SK-N-SH treated with all-trans-retinoic acid at 6 μM for 48 hours (cell line): ENCODE measurements at regions not wholly inside any gene's neighbourhood (a gene's known extent, or its start where the extent isn't known, plus 50 kb on each side); places are given as distances from the start of the nearest gene placed in this dataset.

ENCODE experiments used
- ATAC-seq: fragments of 200-7000 bp; cut with Tn5 transposase; 3 replicates; pipeline ENCODE4 v1.9.1; 2020; ENCODE audit warnings: mild to moderate bottlenecking, moderate library complexity
- BACH2 ChIP-seq: fragments of 250-450 bp; sonication (Bioruptor Pico); IDR thresholded peaks from 2 replicates; pipeline ENCODE4 v1.9.0; 2021; ENCODE audit warnings: mild to moderate bottlenecking, borderline replicate concordance
- CSDC2 ChIP-seq: fragments of 250-450 bp; sonication (Bioruptor Pico); IDR thresholded peaks from 2 replicates; pipeline ENCODE4 v1.5.0; 2020; ENCODE audit warnings: mild to moderate bottlenecking, moderate library complexity
- CSRNP3 ChIP-seq: fragments of 250-450 bp; sonication (Bioruptor Pico); IDR thresholded peaks from 2 replicates; pipeline ENCODE4 v1.5.1; 2021; ENCODE audit warnings: mild to moderate bottlenecking, moderate library complexity
- ESRRG ChIP-seq: fragments of 250-450 bp; sonication (Bioruptor Pico); IDR thresholded peaks from 2 replicates; pipeline ENCODE4 v1.6.1; 2021; ENCODE audit warnings: mild to moderate bottlenecking
- GLIS3 ChIP-seq: fragments of 250-450 bp; sonication (Bioruptor Pico); IDR thresholded peaks from 2 replicates; pipeline ENCODE4 v1.5.0; 2020; ENCODE audit warnings: mild to moderate bottlenecking, moderate library complexity
- ISL1 ChIP-seq: fragments of 250-450 bp; sonication (Bioruptor Pico); IDR thresholded peaks from 2 replicates; pipeline ENCODE4 v2.1.2; 2022; ENCODE audit warnings: mild to moderate bottlenecking, moderate library complexity
- OSR1 ChIP-seq: fragments of 250-450 bp; sonication (Bioruptor Pico); IDR thresholded peaks from 2 replicates; pipeline ENCODE4 v1.8.0; 2022; ENCODE audit warnings: moderate library complexity, mild to moderate bottlenecking, inconsistent platforms
- RARB ChIP-seq: fragments of 250-450 bp; sonication (Bioruptor Pico); IDR thresholded peaks from 2 replicates; pipeline ENCODE4 v1.8.0; 2021; ENCODE audit warnings: mild to moderate bottlenecking, moderate library complexity
- TCF4 ChIP-seq: fragments of 250-450 bp; sonication (Bioruptor Pico); IDR thresholded peaks from 2 replicates; pipeline ENCODE4 v1.8.0; 2021; ENCODE audit warnings: mild to moderate bottlenecking, moderate library complexity, borderline replicate concordance
- TOX ChIP-seq: fragments of 250-450 bp; sonication (Bioruptor Pico); IDR thresholded peaks from 2 replicates; pipeline ENCODE4 v1.8.0; 2021; ENCODE audit warnings: mild to moderate bottlenecking, moderate library complexity, borderline replicate concordance
- ZC3H10 ChIP-seq: fragments of 250-450 bp; sonication (Bioruptor Pico); IDR thresholded peaks from 2 replicates; pipeline ENCODE4 v1.5.1; 2021; ENCODE audit warnings: mild to moderate bottlenecking, moderate library complexity
- ZFP30 ChIP-seq: fragments of 450-650 bp; formaldehyde crosslinking; IDR thresholded peaks from 2 replicates; pipeline ENCODE4 v1.5.0; 2022; ENCODE audit warnings: mild to moderate bottlenecking, moderate library complexity
- ZNF565 ChIP-seq: fragments of 450-650 bp; formaldehyde crosslinking; conservative IDR thresholded peaks from 2 replicates; pipeline ENCODE4 v1.5.0; 2020; ENCODE audit warnings: low read depth, mild to moderate bottlenecking, moderate library complexity
- ZNF70 ChIP-seq: fragments of 450-650 bp; formaldehyde crosslinking; IDR thresholded peaks from 2 replicates; pipeline ENCODE4 v1.5.0; 2020; ENCODE audit warnings: mild to moderate bottlenecking, moderate library complexity
- ZNF8 ChIP-seq: fragments of 450-650 bp; formaldehyde crosslinking; IDR thresholded peaks from 2 replicates; pipeline ENCODE4 v1.5.0; 2020; ENCODE audit warnings: mild to moderate bottlenecking, moderate library complexity
- TF ChIP-seq, protein P1 (sequence below): fragments of 250-450 bp; sonication (Bioruptor Pico); IDR thresholded peaks from 2 replicates; pipeline ENCODE4 v1.5.1; 2020; ENCODE audit warnings: low read depth, mild to moderate bottlenecking, moderate library complexity
- TF ChIP-seq, protein P2 (sequence below): fragments of 250-450 bp; sonication (Bioruptor Pico); IDR thresholded peaks from 2 replicates; pipeline ENCODE4 v1.8.0; 2020; ENCODE audit warnings: mild to moderate bottlenecking, moderate library complexity, borderline replicate concordance
- TF ChIP-seq, protein P3 (sequence below): fragments of 250-450 bp; sonication (Bioruptor Pico); IDR thresholded peaks from 2 replicates; pipeline ENCODE4 v1.8.0; 2021; ENCODE audit warnings: low read depth, mild to moderate bottlenecking, moderate library complexity, borderline replicate concordance

DNA sequence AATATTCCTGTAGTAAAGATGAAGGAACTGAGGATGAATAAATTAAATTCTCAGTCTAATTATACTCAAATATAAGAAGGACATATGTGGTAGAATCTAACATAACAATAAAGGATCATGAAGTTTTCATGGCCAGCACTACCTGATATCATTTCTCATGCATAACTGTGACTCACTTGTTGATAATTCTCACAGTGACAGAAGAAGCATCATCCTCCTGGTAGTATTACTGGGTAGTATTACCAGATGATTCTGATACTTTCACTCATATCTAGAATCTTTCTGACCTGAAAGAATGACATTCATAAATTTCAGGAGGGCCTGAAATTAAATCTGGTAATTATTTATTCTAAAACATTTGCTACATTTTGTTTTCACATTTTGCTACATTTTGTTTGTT, 1375.0 kb downstream of the EPHA7 start (continued):
- TF ChIP-seq RARB (CRISPR knock-in tag) (no peak), BACH2 (CRISPR knock-in tag) (no peak), ZNF8 (CRISPR knock-in tag) (no peak), ZC3H10 (CRISPR knock-in tag) (no peak)
- TF ChIP-seq, protein P1, sequence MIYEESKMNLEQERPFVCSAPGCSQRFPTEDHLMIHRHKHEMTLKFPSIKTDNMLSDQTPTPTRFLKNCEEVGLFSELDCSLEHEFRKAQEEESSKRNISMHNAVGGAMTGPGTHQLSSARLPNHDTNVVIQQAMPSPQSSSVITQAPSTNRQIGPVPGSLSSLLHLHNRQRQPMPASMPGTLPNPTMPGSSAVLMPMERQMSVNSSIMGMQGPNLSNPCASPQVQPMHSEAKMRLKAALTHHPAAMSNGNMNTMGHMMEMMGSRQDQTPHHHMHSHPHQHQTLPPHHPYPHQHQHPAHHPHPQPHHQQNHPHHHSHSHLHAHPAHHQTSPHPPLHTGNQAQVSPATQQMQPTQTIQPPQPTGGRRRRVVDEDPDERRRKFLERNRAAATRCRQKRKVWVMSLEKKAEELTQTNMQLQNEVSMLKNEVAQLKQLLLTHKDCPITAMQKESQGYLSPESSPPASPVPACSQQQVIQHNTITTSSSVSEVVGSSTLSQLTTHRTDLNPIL (CRISPR knock-in tag): no peak
- TF ChIP-seq, all 23 proteins: peak for 0

DNA sequence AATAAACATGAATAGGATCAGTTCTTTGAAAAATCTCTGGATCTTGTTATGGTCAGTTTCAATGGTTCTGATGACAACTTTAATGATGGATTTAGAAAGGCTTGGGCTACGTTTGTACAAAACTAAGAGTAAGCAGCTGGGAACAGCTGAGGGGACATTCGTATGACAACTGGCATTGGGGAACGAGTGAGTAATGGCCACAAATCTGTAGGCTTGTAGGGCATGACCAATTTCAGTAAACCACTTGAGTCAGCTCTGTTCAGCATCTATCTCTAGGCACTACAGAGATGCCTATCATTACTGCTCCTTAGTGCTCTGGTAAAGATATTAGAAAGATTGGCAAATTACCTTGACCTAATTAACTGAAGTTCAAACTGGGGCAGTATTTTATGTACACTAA, 1375.6 kb downstream of the EPHA7 start:
- TF ChIP-seq ESRRG (CRISPR knock-in tag) (no peak), ZFP30 (CRISPR knock-in tag) (no peak), ZNF8 (CRISPR knock-in tag) (no peak), GLIS3 (CRISPR knock-in tag) (no peak), RARB (CRISPR knock-in tag) (no peak)
- TF ChIP-seq, protein P1 (CRISPR knock-in tag): no peak
- TF ChIP-seq, protein P2, sequence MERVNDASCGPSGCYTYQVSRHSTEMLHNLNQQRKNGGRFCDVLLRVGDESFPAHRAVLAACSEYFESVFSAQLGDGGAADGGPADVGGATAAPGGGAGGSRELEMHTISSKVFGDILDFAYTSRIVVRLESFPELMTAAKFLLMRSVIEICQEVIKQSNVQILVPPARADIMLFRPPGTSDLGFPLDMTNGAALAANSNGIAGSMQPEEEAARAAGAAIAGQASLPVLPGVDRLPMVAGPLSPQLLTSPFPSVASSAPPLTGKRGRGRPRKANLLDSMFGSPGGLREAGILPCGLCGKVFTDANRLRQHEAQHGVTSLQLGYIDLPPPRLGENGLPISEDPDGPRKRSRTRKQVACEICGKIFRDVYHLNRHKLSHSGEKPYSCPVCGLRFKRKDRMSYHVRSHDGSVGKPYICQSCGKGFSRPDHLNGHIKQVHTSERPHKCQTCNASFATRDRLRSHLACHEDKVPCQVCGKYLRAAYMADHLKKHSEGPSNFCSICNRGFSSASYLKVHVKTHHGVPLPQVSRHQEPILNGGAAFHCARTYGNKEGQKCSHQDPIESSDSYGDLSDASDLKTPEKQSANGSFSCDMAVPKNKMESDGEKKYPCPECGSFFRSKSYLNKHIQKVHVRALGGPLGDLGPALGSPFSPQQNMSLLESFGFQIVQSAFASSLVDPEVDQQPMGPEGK (CRISPR knock-in tag): no peak
- TF ChIP-seq, all 23 proteins: peak for 0
- no peak for ATAC-seq

DNA sequence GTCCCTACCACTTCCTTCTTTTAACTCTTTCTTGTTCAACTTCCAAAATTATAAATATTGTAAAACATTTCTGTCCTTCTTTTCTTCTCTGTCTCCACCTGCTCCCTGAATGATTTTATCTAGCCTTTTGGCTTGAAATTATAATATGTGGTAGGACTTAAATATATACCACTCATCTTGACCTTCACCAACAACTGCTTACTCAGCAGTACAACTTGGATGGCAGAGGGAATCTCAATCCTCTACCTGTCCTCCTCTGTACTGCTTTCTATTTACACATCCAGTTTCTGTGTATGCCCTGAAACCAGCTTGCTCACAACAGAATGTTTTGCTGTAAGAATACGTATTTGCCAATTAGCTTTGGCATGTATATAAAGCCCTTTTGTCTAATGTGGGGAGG, 1392.5 kb downstream of the EPHA7 start:
- no peak for ATAC-seq
- TF ChIP-seq ZFP30 (CRISPR knock-in tag) (no peak), ZNF70 (CRISPR knock-in tag) (no peak), ISL1 (CRISPR knock-in tag) (no peak)

GRCh38 chr6:92024881-92025280, 1394.5 kb downstream of the EPHA7 start:
- no peak for ATAC-seq

More at GRCh38 chr6:92024881-92025280, 1394.5 kb downstream of the EPHA7 start:
- no peak for TF ChIP-seq CSRNP3 (CRISPR knock-in tag)
- no peak for TF ChIP-seq RARB (CRISPR knock-in tag)
- TF ChIP-seq, protein P1 (CRISPR knock-in tag): no peak
- no peak for TF ChIP-seq ZC3H10 (CRISPR knock-in tag)
- no peak for TF ChIP-seq ESRRG (CRISPR knock-in tag)
- TF ChIP-seq BACH2 (CRISPR knock-in tag): no peak
- no peak for TF ChIP-seq GLIS3 (CRISPR knock-in tag)
- no peak for TF ChIP-seq ZNF8 (CRISPR knock-in tag)
- TF ChIP-seq, protein P2 (CRISPR knock-in tag): no peak
- TF ChIP-seq, protein P3, sequence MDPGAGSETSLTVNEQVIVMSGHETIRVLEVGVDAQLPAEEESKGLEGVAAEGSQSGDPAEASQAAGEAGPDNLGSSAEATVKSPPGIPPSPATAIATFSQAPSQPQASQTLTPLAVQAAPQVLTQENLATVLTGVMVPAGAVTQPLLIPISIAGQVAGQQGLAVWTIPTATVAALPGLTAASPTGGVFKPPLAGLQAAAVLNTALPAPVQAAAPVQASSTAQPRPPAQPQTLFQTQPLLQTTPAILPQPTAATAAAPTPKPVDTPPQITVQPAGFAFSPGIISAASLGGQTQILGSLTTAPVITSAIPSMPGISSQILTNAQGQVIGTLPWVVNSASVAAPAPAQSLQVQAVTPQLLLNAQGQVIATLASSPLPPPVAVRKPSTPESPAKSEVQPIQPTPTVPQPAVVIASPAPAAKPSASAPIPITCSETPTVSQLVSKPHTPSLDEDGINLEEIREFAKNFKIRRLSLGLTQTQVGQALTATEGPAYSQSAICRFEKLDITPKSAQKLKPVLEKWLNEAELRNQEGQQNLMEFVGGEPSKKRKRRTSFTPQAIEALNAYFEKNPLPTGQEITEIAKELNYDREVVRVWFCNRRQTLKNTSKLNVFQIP (CRISPR knock-in tag): no peak
- TF ChIP-seq CSDC2 (CRISPR knock-in tag): no peak
- no peak for TF ChIP-seq TCF4 (CRISPR knock-in tag)
- no peak for TF ChIP-seq TOX (CRISPR knock-in tag)
- no peak for TF ChIP-seq ISL1 (CRISPR knock-in tag)
- no peak for TF ChIP-seq ZNF565
- no peak for TF ChIP-seq OSR1
- TF ChIP-seq, all 23 proteins: peak for 0
